ENCODE measurements at regions not wholly inside any gene's neighbourhood (a gene's known extent, or its start where the extent isn't known, plus 50 kb on each side); places are given as distances from the start of the nearest gene placed in this dataset.
A peak's percentile ranks its signal among the peaks of the same experiment; 100 is the strongest.
"Not testable (repeated sequence)": the region's sequence is repeated elsewhere in the genome, so short reads cannot be mapped to it uniquely, and the experiment has no call there.

GRCh38 chr5:75886706-75887105, 169.5 kb upstream of the POC5 start:
- in situ Hi-C loops (cut with MboI; ENCODE audit: low pct_unique_long_range_greater_than_20kb, low sequenced_read_pairs, unreplicated experiment), result no loop called here
- no peak for TF ChIP-seq CTCF (IDR thresholded peaks at IDR 0.05; ENCODE audit: extremely low read depth, insufficient read depth, missing control alignments)
- no peak for DNase-seq (ENCODE audit: low spot score)

DNA sequence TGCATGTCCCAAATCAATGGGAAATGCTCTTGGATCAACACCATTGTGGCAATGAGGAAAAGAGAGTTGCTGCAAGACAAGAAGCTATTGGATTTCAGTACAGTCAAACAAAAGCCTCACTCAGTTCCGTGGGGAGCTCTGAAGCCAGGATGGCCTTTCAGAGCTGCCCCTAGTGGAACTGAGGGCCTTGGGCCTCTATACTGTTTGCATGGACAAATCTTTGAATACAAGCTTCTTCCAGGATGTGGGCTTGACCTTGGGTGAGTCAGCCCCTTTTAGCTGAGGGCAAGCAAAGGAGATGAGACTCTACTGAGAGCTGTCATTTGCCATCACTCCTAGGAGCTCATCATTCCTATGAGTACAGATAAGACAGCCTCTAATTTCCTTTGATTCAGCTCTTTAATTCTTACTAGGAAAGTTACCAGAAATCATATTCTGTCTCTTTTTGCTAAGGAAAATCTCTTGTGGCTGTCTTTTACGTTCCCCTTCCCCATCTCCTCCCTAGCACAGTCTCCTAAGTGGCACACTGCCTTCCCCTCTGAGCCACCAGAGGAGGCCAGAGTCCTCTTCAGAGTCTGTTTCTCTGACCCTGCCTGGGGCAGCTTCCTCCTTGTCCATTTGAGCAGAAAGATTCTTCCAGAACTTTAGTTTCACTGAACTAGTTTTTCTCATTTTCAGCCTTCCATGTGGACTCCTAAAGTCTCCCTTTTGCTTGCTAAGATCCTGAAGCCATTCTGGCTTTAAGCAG, 168.8 kb upstream of the POC5 start:
- peak; percentile 72 for TF ChIP-seq CTCF (IDR thresholded peaks at IDR 0.05; ENCODE audit: extremely low read depth, insufficient read depth, missing control alignments)
- in situ Hi-C loops (cut with MboI; ENCODE audit: low pct_unique_long_range_greater_than_20kb, low sequenced_read_pairs, unreplicated experiment), result no loop called here
- no peak for DNase-seq (ENCODE audit: low spot score)

GRCh38 chr5:75885321-75885720, 168.1 kb upstream of the POC5 start:
- no peak for TF ChIP-seq CTCF (IDR thresholded peaks at IDR 0.05; ENCODE audit: extremely low read depth, insufficient read depth, missing control alignments)
- in situ Hi-C loops (cut with MboI; ENCODE audit: low pct_unique_long_range_greater_than_20kb, low sequenced_read_pairs, unreplicated experiment), result no loop called here
- no peak for DNase-seq (ENCODE audit: low spot score)

DNA sequence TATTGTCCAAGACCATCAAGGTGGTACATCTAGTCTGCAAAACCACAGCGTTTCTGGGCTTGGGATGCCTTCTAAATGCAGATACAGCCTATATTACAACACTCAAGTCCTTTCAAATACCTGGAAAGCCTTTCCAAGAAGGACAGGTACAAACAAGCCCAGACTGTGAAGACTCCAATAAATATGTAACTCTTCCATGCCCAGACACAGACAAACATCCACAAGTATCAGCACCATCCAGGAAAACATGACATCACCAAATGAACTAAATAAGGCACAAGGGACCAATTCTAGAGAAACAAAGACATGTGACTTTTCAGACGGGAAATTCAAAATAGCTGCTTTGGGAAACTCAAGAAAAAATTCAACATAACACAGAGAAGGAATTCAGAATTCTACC, 152.7 kb upstream of the POC5 start:
- no peak for DNase-seq (ENCODE audit: low spot score)
- TF ChIP-seq CTCF (IDR thresholded peaks at IDR 0.05; ENCODE audit: extremely low read depth, insufficient read depth, missing control alignments), result no peak
- in situ Hi-C loops (cut with MboI; ENCODE audit: low pct_unique_long_range_greater_than_20kb, low sequenced_read_pairs, unreplicated experiment), result no loop called here

- TF ChIP-seq CTCF (IDR thresholded peaks at IDR 0.05; ENCODE audit: extremely low read depth, insufficient read depth, missing control alignments), result no peak
- in situ Hi-C loops (cut with MboI; ENCODE audit: low pct_unique_long_range_greater_than_20kb, low sequenced_read_pairs, unreplicated experiment), result no loop called here
- no peak for DNase-seq (ENCODE audit: low spot score)
Measured at GRCh38 chr5:75862872-75863271, 145.6 kb upstream of the POC5 start.

GRCh38 chr5:75859621-75860020, 142.4 kb upstream of the POC5 start:
- DNase-seq (ENCODE audit: low spot score); in situ Hi-C loops (cut with MboI; ENCODE audit: low pct_unique_long_range_greater_than_20kb, low sequenced_read_pairs, unreplicated experiment): not testable (repeated sequence)

DNA sequence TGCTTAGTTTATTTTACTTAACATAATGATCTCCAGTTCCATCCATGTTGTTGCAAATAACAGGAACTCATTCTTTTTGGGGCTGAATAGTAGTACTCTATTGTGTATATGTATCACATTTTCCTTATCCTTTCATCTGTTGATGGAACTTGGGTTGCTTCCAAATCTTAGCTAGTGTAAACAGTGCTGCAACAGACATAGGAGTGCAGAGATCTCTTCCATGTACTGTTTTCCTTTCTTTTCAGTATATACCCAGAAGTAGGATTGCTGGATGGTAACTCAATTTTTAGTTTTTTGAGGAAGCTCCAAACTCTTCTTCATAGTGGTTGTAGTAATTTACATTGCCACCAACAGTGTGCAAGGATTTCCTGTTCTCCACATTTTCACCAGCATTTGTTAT, 138.8 kb upstream of the POC5 start:
- no peak for TF ChIP-seq CTCF (IDR thresholded peaks at IDR 0.05; ENCODE audit: extremely low read depth, insufficient read depth, missing control alignments)
- in situ Hi-C loops (cut with MboI; ENCODE audit: low pct_unique_long_range_greater_than_20kb, low sequenced_read_pairs, unreplicated experiment), result no loop called here
- DNase-seq (ENCODE audit: low spot score), result no peak
